ENCODE measurements at regions not wholly inside any gene's neighbourhood (a gene's known extent, or its start where the extent isn't known, plus 50 kb on each side); places are given as distances from the start of the nearest gene placed in this dataset.

GRCh38 chr9:116027951-116028350, 125.6 kb upstream of the PAPPA start:
- ChIA-PET CTCF (no interaction called here), POLR2A (no interaction called here)
- TF ChIP-seq CTBP1 (IDR thresholded peaks at IDR 0.05; ENCODE audit: borderline replicate concordance) (no peak), FOXK2 (IDR thresholded peaks at IDR 0.05) (no peak), SUZ12 (IDR thresholded peaks at IDR 0.05) (no peak), ARNT (IDR thresholded peaks at IDR 0.05) (no peak), TARDBP (IDR thresholded peaks at IDR 0.05) (no peak), BHLHE40 (IDR thresholded peaks at IDR 0.05; ENCODE audit: borderline replicate concordance) (no peak), LEF1 (IDR thresholded peaks at IDR 0.05; ENCODE audit: borderline replicate concordance) (no peak), HDGF (IDR thresholded peaks at IDR 0.05; ENCODE audit: borderline replicate concordance) (no peak), ZNF384 (IDR thresholded peaks at IDR 0.05) (no peak), FOXM1 (IDR thresholded peaks at IDR 0.05; ENCODE audit: borderline replicate concordance) (no peak), L3MBTL2 (conservative IDR thresholded peaks at IDR 0.05) (no peak), PKNOX1 (IDR thresholded peaks at IDR 0.05) (no peak), FOXA1 (IDR thresholded peaks at IDR 0.05) (no peak), ELF4 (IDR thresholded peaks at IDR 0.05) (no peak), SP1 (IDR thresholded peaks at IDR 0.05) (no peak)
- DNase-seq (ENCODE audit: extremely low spot score): no peak

GRCh38 chr9:116030517-116030916, 123.1 kb upstream of the PAPPA start:
- DNase-seq (ENCODE audit: extremely low spot score): no peak
- CTCF ChIA-PET: no interaction called here
- POLR2A ChIA-PET: no interaction called here
- TF ChIP-seq FOXA1 (IDR thresholded peaks at IDR 0.05): no peak
- TF ChIP-seq FOXK2 (IDR thresholded peaks at IDR 0.05): no peak
- TF ChIP-seq SUZ12 (IDR thresholded peaks at IDR 0.05): no peak
- no peak for TF ChIP-seq PKNOX1 (IDR thresholded peaks at IDR 0.05)
- TF ChIP-seq CTBP1 (IDR thresholded peaks at IDR 0.05; ENCODE audit: borderline replicate concordance): no peak
- TF ChIP-seq ZNF384 (IDR thresholded peaks at IDR 0.05): no peak
- no peak for TF ChIP-seq HDGF (IDR thresholded peaks at IDR 0.05; ENCODE audit: borderline replicate concordance)
- no peak for TF ChIP-seq L3MBTL2 (conservative IDR thresholded peaks at IDR 0.05)
- no peak for TF ChIP-seq NFRKB (IDR thresholded peaks at IDR 0.05)
- no peak for TF ChIP-seq FOXM1 (IDR thresholded peaks at IDR 0.05; ENCODE audit: borderline replicate concordance)
- TF ChIP-seq BHLHE40 (IDR thresholded peaks at IDR 0.05; ENCODE audit: borderline replicate concordance): no peak
- TF ChIP-seq SP1 (IDR thresholded peaks at IDR 0.05): no peak
- TF ChIP-seq ELF4 (IDR thresholded peaks at IDR 0.05): no peak
- no peak for TF ChIP-seq TARDBP (IDR thresholded peaks at IDR 0.05)
- no peak for TF ChIP-seq ARNT (IDR thresholded peaks at IDR 0.05)
- no peak for TF ChIP-seq LEF1 (IDR thresholded peaks at IDR 0.05; ENCODE audit: borderline replicate concordance)

GRCh38 chr9:116032683-116033440, 120.7 kb upstream of the PAPPA start:
- ChIA-PET CTCF (no interaction called here), POLR2A (no interaction called here)
- DNase-seq (ENCODE audit: extremely low spot score): no peak
- TF ChIP-seq ARNT (IDR thresholded peaks at IDR 0.05) (no peak), FOXA1 (IDR thresholded peaks at IDR 0.05) (no peak), FOXK2 (IDR thresholded peaks at IDR 0.05) (no peak), ZNF384 (IDR thresholded peaks at IDR 0.05) (no peak), L3MBTL2 (conservative IDR thresholded peaks at IDR 0.05) (no peak), CTBP1 (IDR thresholded peaks at IDR 0.05; ENCODE audit: borderline replicate concordance) (no peak), BHLHE40 (IDR thresholded peaks at IDR 0.05; ENCODE audit: borderline replicate concordance) (no peak), HDGF (IDR thresholded peaks at IDR 0.05; ENCODE audit: borderline replicate concordance) (no peak), LEF1 (IDR thresholded peaks at IDR 0.05; ENCODE audit: borderline replicate concordance) (no peak), SUZ12 (IDR thresholded peaks at IDR 0.05) (no peak), PKNOX1 (IDR thresholded peaks at IDR 0.05) (no peak), SP1 (IDR thresholded peaks at IDR 0.05) (no peak), NFRKB (IDR thresholded peaks at IDR 0.05) (no peak), FOXM1 (IDR thresholded peaks at IDR 0.05; ENCODE audit: borderline replicate concordance) (no peak), ELF4 (IDR thresholded peaks at IDR 0.05) (no peak), TARDBP (IDR thresholded peaks at IDR 0.05) (no peak)

- DNase-seq (ENCODE audit: extremely low spot score): no peak
- TF ChIP-seq L3MBTL2 (conservative IDR thresholded peaks at IDR 0.05) (no peak), NFRKB (IDR thresholded peaks at IDR 0.05) (no peak), PKNOX1 (IDR thresholded peaks at IDR 0.05) (no peak), SP1 (IDR thresholded peaks at IDR 0.05) (no peak), TARDBP (IDR thresholded peaks at IDR 0.05) (no peak), LEF1 (IDR thresholded peaks at IDR 0.05; ENCODE audit: borderline replicate concordance) (no peak), FOXA1 (IDR thresholded peaks at IDR 0.05) (no peak), ELF4 (IDR thresholded peaks at IDR 0.05) (no peak), ZNF384 (IDR thresholded peaks at IDR 0.05) (no peak), FOXK2 (IDR thresholded peaks at IDR 0.05) (no peak), CTBP1 (IDR thresholded peaks at IDR 0.05; ENCODE audit: borderline replicate concordance) (no peak), BHLHE40 (IDR thresholded peaks at IDR 0.05; ENCODE audit: borderline replicate concordance) (no peak), HDGF (IDR thresholded peaks at IDR 0.05; ENCODE audit: borderline replicate concordance) (no peak), ARNT (IDR thresholded peaks at IDR 0.05) (no peak), FOXM1 (IDR thresholded peaks at IDR 0.05; ENCODE audit: borderline replicate concordance) (no peak), SUZ12 (IDR thresholded peaks at IDR 0.05) (no peak)
- CTCF ChIA-PET: no interaction called here
- POLR2A ChIA-PET: no interaction called here
Measured at GRCh38 chr9:116039312-116039711, 114.3 kb upstream of the PAPPA start.

- no peak for DNase-seq (ENCODE audit: extremely low spot score)
- POLR2A ChIA-PET: no interaction called here
- CTCF ChIA-PET: no interaction called here
- TF ChIP-seq SP1 (IDR thresholded peaks at IDR 0.05) (no peak), SUZ12 (IDR thresholded peaks at IDR 0.05) (no peak), ELF4 (IDR thresholded peaks at IDR 0.05) (no peak), TARDBP (IDR thresholded peaks at IDR 0.05) (no peak), CTBP1 (IDR thresholded peaks at IDR 0.05; ENCODE audit: borderline replicate concordance) (no peak), HDGF (IDR thresholded peaks at IDR 0.05; ENCODE audit: borderline replicate concordance) (no peak), ARNT (IDR thresholded peaks at IDR 0.05) (no peak), NFRKB (IDR thresholded peaks at IDR 0.05) (no peak), BHLHE40 (IDR thresholded peaks at IDR 0.05; ENCODE audit: borderline replicate concordance) (no peak), PKNOX1 (IDR thresholded peaks at IDR 0.05) (no peak), ZNF384 (IDR thresholded peaks at IDR 0.05) (no peak), L3MBTL2 (conservative IDR thresholded peaks at IDR 0.05) (no peak), FOXA1 (IDR thresholded peaks at IDR 0.05) (no peak), FOXM1 (IDR thresholded peaks at IDR 0.05; ENCODE audit: borderline replicate concordance) (no peak), FOXK2 (IDR thresholded peaks at IDR 0.05) (no peak), LEF1 (IDR thresholded peaks at IDR 0.05; ENCODE audit: borderline replicate concordance) (no peak)
Measured at GRCh38 chr9:116039893-116040292, 113.7 kb upstream of the PAPPA start.

All from HEK293T (cell line).